GM19467 (cell line): ENCODE measurements at regions not wholly inside any gene's neighbourhood (a gene's known extent, or its start where the extent isn't known, plus 50 kb on each side); places are given as distances from the start of the nearest gene placed in this dataset.
"Not testable (repeated sequence)": the region's sequence is repeated elsewhere in the genome, so short reads cannot be mapped to it uniquely, and the experiment has no call there.

Source experiments
- ATAC-seq: cut with Tn5 transposase; IDR thresholded peaks from one replicate; pipeline ENCODE4 v1.9.1; 2021; ENCODE audit warnings: mild to moderate bottlenecking, moderate library complexity; ENCODE audit not compliant: unreplicated experiment

DNA sequence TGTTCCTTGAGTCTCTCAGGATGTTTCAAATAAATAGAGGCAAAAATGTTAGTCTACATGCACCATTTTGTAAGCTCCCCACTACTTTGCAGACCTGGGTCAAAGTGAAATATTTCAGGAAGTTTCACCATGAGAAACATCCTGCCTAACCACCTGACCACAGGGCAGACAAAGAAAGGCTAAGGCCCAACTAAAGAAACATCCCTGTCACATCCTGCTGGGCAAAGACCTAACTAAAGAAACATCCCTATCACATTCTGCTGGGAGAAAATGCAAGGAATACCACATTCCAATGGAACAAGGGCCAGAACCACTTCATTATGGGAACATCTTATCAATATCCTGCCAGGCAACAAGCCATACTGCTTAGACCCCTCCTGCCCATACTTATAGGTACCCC is 1303.4 kb downstream of the TECRL start:
- no peak for ATAC-seq

DNA sequence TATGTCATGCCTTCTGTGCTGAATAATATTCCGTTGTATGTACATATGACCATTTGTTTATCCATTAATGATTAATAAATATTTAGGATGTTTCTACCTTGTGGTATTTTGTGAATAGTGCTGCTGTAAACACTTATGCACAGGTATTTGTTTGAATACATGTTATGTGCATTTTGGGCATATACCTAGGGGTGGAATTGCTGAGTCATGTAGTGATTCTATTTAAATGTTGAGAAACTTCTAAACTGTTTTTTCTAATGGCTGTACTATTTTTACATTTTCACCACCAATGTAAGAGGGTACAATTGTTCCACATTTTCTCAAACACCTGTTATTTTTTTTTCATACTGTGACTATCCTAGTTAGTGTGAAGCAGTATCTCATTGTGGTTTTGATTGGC is 1318.6 kb downstream of the TECRL start:
- no peak for ATAC-seq

DNA sequence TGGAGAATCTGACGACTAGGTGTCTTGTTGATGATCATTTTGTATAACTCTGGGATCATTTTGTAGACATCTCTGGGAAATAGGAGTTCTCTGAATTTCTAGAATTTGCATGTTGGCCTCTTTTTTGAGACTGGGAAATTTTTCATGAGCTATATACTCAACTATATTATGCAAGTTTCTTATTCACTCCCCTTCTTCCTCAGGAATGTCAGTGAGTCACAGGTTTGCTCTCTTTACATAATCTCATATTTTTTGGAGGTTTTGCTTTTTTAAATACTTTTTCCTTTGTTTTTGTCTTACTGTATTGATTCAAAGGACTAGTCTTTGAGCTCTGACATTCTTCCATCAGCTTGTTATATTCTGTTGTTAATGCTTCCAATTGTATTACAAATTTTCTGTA is 1324.2 kb downstream of the TECRL start:
- no peak for ATAC-seq

DNA sequence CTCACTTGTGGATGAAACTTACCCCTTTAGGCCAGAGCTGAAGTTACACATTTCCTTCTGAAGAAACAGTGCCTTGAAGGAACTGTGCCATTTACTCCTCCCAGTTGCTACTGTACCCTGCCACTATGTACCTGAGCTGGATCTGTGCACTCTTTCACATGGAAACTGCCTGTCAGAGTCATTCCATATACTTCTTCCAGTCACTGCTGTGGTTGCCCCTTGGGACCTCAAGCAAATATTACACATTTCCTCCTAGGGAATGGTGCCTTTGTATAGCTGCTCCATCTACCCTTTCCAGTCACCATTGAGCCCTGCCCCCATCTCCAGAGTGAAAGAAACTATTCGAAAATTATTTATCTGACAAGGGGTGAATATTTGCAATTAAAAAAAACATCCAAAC is 1328.3 kb downstream of the TECRL start:
- ATAC-seq = no peak

DNA sequence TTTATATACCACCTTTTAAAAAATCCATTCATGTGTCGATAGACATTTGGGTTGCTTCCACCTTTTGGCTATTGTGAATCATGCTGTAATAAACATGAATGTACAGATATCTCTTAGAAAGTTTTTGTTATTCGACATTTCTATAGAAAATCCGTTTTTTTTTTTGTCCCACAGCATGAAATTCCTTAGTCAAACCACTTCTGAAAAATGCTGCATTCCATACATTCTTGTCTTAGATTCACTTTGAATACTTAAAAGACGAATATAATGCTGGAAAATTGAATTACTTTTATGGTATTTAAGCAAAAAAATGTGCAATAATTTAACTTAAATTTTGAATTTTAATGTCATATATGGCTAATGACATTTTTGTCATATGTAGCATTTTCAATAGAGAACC is 1345.5 kb downstream of the TECRL start:
- ATAC-seq = no peak

DNA sequence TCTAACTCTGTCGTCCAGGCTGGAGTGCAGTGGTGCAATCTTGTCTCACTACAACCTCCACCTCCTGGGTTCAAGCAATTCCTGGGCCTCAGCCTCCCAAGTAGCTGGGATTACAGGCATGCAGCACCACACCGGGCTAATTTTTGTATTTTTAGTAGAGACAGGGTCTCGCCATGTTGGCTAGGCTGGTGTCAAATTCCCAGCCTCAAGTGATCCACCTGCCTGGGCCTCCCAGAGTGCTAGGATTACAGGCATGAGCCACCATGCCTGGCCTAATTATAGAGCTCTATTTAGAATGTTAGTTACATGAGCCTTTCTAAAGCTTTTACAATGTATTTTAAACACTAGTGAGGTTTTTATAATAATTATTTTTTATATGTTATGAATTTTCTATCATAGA is 1346.4 kb downstream of the TECRL start:
- not testable (repeated sequence) for ATAC-seq

DNA sequence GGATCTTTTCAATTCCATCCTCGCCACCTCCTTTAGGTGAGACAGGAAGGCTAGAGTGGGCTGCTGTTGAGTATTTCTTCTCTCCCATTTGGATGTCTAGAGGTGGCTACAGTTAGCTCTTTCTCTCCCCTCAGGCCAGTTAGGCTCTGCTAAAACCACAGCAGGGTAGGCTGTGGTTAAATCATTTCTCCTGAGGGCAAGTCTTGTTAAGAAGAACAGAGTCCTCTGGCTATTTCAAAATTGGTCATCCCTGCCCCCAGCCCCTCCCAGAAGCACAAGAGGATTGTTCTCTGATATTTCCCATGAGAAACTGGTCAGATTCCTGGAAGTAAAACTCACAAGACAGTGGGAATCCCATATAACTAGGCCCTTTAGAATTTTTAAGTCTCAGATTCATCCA is 1359.5 kb downstream of the TECRL start:
- no peak for ATAC-seq

DNA sequence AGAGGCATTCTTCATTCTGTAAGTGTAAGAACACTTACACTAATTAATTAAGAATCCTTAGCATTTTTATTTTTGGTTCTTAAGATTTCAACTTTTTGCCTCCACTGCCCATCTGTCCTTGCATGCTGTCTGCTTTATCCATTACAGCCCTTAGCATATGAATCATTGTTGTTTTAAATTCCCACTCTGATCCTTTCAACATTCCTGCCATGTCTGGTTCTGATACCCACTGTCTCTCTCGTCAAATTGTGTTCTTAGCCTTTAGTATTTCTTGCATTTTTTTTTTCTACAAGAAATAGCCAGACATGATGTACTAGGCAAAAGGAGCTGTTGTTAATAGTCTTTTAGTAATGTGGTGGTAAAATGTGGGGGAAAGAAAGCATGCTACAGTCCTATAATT is 1360.0 kb downstream of the TECRL start:
- ATAC-seq = no peak

DNA sequence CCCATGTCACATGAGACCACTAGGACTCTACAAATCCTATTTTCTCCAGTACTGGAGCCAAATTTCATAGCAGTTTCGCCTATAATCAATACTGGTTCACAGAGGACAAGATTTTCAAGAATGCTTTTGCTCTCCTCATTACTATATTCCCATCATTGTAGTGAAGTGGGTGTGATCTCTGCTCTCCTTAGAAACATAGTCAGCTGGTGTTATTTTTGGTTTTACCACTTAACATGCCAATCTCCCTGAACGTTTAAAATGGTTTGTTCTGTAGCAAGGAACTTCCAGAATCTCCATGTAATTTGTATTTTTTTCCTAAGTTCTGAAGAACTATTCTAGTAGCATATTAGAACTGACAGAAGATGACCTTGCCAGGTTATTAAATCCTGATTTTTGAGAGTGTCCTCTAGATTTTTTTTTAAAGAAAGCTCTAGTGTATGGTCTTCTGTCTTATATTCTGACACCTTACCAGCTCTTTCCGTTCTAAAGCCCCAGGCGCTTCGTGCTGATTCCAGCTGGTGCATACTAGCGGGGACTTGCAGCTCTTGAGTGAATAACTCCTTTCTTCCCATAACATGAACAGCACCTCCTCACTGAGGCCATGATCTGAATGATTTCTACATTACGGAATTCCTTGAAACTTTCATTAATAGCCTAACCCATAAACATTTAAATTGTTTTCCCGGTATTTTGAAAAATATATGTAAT is 1372.9 kb downstream of the TECRL start:
- no peak for ATAC-seq

DNA sequence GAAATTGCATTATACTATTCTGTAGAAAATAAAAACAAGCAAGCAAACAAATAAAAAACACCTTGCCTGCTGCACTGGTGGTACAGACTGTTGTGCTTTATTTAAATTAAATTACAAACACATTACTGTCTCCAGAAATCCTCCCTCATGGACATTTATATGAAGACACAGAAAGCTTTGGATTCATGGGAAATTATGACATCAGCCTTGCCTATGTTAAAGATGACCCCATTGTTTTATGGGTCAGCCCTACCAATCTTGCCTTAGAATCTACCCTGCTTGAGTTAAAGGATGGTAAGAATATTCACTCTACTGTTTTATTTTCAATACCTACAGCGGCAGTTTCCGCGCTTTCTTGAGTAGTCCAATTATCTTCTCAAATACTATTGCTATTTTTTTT is 1379.9 kb downstream of the TECRL start:
- ATAC-seq = no peak

DNA sequence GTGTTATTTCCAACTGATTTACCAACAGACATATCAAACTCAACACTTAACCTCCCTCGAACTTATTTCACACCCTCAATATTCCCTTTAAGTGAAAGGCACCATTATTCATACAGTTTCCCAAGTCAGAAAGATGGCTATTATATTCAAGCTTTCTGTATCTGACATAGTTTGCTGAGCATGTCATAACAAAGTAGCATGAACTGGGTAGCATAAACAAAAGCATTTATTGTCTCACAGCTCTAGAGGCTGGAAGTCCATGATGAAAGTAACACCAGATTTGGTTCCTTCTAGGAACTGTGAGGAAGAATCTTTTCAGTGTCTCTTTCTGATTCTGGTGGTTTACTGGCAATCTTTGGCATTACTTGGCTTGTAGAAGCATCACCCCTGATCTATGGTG is 1388.6 kb downstream of the TECRL start:
- ATAC-seq = no peak

DNA sequence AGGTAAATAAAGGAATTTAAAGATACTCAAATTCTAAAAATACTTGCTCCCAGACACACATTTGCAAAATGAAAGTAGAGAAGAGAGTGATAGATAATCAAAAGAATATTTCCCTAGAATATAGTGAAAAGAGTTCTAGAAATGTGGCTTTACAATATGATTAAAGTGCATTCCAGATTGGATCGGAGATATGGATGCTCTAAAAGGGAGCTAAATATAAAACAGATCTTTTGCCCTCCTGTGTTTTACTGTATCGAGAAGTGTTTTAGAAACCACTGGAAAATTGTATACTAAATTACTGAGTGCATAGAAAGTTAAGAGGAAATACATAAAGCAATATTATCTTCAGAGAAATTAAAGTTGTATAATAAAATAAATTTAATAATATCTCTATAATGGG is 1392.0 kb downstream of the TECRL start:
- no peak for ATAC-seq

DNA sequence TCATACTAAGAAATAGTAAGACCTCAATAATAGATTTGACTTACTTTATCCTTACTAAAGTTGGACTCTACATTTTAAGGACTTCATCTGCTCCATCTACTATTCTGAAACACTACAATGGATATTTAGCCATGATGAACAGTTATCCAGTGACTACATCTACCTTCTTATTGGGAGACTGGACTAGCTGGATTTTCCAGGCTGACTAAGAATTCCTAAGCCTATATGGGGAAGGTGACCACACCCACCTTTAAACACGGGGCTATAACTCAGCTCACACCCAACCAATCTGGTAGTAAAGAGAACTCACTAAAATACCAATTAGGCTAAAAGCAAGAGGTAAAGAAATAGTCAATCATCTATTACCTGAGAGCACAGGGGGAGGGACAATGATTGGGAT is 1438.4 kb downstream of the TECRL start:
- ATAC-seq = no peak

DNA sequence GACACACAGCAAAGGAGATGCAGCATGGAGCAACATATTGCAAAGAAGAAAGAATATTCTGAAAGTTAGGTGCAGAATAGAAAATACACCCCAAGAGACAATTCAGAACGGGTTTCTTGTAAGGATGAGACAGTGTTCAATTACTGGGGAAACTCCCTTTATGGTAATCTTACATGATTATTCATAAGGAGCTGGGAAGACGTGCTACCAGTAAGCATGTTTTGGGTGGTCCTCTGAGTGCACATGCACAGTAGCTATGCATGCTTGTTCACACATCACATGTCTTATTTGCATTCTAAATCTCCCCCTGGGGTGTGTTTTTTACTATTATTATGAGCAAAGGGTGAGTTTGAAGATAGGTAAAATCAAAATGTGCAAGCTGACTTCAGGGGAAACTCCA is 1448.8 kb downstream of the TECRL start:
- ATAC-seq = no peak

DNA sequence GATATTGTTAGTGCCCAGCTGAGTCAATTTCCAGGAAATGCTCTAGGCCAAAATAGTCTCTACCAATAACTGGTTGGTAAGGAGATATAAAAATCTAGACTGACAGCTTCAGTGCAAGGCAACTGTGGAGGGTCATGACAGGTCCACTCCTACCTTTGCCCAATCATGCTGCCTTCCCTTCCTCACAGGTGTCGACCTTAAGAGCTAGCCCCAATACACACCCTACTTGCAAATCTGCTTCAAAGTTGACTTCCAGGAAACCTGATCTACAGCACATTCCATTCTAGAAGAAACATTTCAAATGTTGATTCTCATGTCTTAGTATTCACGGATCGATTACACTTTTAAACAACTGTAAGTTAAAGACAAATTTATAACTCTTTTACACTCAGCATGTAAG is 1455.5 kb downstream of the TECRL start:
- no peak for ATAC-seq

DNA sequence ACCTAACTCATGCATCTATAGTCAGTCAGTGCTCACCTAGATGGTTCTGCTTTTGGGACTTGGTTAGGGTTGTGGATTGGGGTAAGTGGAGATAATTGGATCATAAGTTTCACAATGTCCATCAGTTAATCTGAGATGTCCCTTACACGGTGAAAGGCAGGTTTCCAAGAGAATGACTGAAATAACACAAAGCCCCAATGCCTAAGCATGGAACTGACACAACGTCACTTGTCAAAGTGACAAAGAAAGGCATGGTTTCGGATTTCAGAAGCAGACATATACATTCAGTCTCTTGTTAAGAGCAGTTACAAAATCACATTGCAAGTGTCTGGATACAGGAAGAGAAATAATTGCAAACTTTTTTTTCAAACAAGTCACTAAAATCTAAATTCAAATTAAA is 1456.9 kb downstream of the TECRL start:
- ATAC-seq = no peak

DNA sequence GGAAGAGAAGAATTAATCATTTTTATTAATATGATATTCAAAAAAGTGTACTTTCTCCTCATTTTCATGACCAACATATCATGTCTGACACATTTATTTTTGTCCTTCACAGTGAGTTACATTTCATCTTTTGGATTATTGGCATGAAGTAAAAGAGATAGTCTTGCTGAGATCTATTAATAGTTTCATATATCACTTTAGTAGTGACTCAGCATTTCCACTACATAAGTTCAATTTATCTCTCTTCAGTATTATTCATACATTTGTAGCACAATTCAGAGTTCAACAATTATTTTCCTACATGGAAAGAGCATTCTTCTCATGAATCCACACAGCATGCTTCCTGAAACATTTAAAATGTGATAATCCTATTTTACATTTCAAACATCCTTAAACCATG is 1461.1 kb downstream of the TECRL start:
- ATAC-seq = no peak

DNA sequence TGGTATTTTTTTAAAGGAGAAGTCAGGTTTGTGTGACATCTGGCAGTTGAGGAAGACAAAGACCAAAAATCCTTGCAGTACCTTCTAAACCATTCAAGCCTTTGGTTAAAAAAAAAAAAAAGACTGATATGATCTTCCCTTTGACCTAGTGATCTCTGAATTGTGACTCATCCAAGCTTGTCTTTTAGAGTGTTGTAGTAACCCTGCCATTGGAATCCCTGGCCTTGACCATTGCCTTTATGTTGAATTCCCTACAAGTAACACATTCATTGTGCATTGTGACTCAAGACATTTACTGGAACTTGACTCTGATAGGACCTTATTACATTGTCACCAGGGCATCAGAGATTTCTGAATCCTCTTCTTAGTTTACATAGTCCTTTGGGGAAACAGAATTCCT is 1469.0 kb downstream of the TECRL start:
- no peak for ATAC-seq

DNA sequence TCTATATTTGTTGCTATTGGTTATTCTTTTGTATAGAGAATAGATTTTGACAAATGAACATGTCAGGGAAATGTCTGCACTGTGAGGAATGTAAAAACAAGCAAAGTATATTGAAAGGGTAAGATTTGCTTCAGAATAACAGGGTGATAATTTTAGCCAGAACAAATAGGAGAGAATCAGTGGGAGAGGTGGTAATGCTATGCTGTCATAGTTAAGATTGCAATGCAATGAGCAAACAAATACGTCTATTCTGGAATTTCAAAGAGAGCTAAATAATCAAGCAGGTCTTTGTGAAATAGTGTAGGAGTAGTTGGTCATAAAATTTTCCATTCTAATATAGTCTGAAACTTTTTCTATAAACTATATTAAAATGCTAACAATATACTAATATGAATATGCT is 1478.4 kb downstream of the TECRL start:
- ATAC-seq = no peak

DNA sequence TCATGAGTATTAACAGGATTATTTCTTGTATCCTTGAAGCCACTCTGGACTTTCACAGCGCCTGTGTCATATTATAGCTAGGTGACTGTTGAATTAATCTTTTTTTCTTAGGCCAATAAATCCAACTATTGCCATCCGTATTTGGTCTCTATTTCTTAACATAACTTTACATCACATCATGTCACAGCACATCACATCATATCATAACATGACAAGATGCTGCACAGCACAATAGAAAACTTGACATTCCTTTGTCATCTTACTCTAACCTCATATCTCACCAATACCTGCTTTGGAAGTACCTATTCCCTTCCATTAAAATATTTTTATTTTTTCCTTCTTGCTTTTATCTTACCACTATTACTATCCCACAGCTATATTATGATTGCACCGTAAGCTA is 1480.8 kb downstream of the TECRL start:
- ATAC-seq = no peak

DNA sequence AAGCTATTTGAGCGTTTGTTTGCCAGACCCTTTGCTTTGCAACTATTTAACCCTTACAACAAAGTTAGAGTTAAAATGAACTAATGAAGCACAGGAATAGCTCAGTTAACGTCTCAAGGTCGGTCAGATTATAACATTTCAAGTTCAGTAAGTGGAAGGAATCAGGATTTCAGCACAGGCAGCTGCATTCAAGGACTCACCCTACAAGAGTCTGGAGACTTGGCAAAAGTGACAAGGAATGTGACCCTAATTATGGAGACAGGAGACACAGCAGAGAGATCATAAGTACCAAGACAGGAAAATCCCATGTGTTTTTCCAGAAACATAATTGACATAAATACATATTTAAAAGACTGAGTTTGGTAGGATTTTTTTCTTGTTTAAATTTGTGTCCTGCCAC is 1481.7 kb downstream of the TECRL start:
- no peak for ATAC-seq

DNA sequence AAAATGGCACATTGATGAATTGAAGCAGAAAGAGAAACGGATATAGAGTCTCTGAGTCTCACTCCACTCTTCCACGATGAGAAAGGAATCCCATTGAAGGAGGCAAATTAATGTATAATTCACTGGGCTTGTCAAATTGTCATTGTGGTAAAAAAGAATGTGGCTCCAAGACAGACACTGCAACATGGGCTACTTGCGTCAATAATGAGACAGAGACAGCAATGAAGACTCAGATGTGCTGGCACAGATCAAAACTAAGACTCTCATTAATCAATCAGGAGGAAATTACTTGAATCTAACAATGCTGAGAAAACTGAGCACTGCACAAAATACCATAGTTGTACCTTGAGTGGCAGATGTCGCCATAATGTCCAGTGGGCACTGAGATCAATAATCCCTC is 1485.5 kb downstream of the TECRL start:
- no peak for ATAC-seq

DNA sequence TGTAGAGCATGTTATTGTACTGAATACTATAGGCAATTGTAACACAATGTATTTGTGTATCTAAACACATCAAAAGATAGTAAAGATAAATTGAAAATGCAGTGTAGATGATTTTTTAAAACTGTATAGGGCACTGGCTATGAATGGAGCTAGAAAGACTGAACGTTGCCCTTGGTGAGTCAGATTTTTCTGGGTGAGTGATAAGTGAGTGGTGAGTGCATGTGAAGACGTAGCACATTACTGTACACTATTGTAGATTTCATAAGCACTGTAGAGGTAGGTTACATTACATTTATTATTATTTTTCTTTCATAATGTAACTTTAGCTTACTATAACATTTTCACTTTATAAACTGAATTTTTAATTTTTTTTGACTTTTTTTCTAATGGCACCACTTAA is 1491.6 kb downstream of the TECRL start:
- no peak for ATAC-seq

DNA sequence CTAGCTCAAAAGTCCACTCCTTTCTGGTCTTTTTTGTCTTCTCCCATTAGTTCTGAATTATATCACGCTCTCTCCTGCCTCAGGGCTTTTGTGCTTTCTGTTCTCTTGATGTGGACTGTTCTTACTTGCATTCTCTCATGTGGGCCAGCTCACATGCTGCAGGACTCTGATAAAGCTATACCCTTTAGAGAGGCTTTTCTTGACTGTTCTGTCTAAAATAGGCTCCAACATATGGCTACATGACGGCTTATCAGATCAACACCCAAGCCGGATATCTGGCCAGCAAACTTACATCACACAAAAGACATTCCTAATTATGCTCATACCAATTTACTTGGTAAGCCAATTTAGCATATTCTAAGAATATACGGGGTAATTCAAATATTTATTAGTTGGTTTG is 1494.5 kb downstream of the TECRL start:
- ATAC-seq = no peak
